Ecto neural progenitor cell (in vitro differentiated cells): ENCODE measurements at regions not wholly inside any gene's neighbourhood (a gene's known extent, or its start where the extent isn't known, plus 50 kb on each side); places are given as distances from the start of the nearest gene placed in this dataset.
"Not testable (repeated sequence)": the region's sequence is repeated elsewhere in the genome, so short reads cannot be mapped to it uniquely, and the experiment has no call there.

Source experiments
- DNase-seq: peaks from one replicate; pipeline ENCODE4 v3.0.0-alpha.2; 2018; ENCODE audit warnings: low spot score

- DNase-seq, result no peak
These were observed 420.2 kb upstream of the TMTC1 start for GRCh38 chr12:30203981-30204380.

GRCh38 chr12:30202521-30203254, 418.9 kb upstream of the TMTC1 start:
- no peak for DNase-seq

DNA sequence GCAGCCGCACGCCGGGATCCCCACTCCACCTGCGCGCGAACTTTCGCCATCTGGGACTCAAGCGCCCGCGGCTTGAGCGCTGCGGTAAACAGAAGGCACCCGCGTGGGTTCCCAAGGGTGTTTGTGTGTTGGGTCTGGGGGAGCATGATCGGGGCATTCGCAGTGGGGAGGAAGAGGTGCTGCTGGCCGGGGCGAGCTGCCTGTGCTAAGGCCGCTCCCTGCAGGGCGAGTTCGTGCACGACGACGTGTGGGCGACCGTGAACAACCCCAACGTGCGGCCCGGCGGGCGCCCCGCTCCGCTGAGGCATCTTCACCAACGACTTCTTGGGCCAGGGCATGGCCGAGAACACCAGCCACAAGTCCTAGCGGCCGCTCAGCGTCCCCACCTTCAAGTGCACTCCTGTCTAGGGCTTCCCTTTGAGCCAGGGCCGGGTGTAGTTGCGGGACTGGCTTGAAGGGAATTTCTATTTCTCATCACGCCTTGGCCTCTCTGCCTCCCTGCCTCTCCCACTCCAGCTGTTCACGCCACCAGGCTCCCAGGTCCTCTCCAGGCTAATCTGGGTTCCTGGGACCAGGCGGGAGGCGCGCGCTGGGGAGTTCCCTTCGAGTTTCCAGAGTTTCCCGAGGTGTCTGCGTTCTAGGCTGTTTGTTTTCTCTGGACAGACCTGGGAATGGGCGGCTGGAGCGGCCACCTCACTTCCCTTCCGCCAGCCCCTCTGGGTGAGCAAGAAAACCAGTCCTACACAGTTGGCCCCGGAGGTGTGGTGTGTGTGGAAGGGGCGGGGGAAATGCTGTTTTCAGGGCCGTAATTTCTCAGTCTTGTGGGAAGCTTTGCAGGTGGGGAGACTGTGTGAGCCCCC, 417.8 kb upstream of the TMTC1 start:
- DNase-seq, result no peak

- no peak for DNase-seq
These were observed 417.1 kb upstream of the TMTC1 start for GRCh38 chr12:30200864-30201263.

GRCh38 chr12:30197392-30198057, 413.8 kb upstream of the TMTC1 start:
- no peak for DNase-seq

DNA sequence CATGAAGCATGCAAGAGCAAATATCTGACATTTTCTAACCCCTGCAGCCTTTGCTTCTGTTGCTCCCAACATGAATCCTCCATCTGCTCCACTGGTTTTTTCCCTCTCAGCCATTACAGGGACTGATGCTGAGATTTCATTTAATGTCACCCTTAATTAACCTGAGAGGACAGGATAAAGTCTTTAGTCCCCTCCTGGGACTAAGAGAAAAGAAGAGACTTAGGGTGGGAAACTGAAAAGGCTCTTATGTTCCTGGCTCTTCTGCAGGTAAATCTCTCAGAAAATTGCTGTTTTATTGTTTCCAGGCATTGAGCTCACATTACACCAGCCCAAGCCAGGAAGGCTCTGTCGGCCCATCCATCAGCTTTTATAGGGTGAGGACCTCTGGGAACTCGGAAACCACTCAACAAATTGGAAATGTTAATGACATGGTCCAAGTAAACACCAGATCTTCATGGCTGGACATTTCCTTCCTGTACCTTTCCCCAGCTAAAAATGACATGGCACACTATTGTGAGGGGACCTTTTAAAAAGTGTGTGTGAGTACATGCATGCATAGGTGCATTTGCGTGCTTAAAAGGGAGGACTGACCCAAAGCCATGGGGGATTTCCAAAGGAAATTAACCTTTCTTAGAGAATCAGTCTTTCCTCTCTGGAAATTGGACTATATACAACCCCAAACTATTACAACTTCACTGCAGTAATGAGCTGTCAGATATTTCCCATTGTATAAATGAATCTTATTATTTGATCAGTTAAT, 408.1 kb upstream of the TMTC1 start:
- DNase-seq, result no peak

DNA sequence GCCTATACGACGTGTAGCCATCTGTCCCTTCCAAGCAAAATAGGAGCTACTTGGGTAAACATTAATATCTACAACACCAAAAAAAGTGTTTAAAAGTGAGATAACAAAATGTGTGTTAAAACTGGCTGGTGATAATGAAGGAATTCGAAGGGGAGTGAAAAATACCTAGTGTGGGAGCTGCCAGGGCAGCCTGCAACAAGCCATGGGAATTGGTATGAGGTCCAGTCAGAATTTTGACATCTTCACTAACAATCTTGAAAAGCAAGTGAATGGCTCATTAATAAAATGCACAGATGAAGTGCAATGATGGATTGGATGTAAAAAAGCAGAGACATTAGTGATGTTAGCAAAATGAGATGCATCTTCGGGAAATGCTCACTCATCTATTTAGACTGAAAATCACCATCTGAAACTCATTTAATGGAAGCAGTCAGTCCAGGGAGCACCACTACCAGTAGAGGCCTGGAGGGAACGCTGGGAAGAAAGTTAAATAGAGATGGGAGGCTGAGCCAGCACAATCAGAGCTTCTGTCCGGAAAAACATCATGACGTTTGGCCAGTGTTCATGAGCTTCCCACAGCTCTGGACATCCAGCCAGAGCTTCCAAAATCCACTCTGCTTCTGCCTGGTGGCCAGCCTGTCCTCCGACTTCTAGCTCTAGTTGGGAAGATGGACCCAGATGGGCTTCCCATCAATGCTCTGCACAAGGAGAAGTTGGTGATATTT, 405.0 kb upstream of the TMTC1 start:
- DNase-seq, result no peak

DNA sequence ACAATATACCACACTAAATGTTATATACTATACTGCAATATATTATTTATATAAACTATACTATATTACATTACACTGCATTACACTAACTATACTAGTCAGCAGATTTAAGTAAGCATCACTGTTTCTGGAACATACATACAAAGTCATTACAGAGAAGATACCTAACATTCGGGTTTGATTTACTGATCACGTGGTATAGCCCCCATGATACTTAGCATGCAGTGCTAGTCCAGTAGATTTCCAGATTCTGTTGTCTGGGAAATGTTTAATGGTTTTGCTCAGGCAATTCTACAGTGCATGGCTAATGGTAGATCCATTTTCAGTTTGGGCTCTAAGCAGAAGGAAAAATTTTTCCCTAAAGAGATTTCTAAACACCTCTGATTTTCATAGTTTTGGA, 403.7 kb upstream of the TMTC1 start:
- no peak for DNase-seq

GRCh38 chr12:30181334-30181733, 397.6 kb upstream of the TMTC1 start:
- no peak for DNase-seq

GRCh38 chr12:30180602-30181001, 396.9 kb upstream of the TMTC1 start:
- DNase-seq, result no peak

DNA sequence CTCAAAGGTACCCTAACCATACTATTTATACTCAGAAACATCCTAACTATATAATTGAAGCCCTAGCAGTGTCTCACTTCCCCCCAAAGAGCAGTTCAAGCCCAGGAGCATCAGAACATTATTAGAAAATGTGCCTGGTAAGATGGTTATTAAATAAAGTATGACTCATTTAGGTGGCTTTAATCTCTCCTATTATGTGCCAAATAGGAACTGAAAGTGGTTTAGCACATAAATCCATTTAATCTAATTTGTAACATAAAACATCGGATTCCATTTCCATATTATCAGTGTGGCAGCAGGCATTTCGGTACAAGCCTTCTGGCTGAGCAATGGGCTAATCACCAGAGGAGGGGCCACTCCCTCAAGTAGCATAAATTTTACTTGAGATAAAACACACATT, 395.2 kb upstream of the TMTC1 start:
- no peak for DNase-seq

- peak; percentile 74 for DNase-seq
These were observed 386.3 kb upstream of the TMTC1 start for GRCh38 chr12:30169839-30170591.

DNA sequence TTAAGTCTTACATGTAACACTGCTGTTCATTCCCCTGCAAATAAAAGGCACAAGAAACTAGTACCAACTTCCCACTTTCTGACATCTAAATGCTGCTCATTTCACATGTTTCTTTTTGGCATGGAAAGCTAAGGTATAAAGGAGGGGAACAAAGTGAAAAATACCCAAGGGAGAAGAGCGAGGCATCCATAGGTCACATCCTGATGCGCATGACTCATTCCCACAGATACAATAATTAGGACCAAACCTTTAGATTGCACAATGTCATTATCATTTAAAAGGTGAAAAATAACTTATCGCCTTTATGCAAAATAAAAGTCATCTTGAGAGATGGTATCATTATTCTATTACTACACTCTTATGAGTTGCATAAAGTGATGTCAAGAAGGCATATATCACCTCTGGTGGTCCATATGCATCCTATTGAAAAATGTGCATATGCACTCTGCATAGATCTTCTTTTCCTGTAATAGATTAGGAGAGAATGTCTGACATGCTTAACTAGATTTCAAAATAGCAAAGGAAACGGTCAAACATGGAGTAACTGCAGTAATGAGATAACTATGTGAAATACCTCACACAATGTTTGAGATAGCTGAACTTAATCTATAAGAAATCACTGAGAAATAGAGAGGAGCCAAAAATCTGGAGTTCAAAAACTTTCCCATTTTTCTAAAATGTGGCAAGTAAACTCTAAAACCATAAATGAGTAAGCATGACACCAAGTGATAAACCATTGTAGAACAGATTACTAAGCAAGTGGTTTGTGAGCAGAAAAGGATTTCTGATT, 382.5 kb upstream of the TMTC1 start:
- no peak for DNase-seq

GRCh38 chr12:30164382-30165318, 380.9 kb upstream of the TMTC1 start:
- no peak for DNase-seq

DNA sequence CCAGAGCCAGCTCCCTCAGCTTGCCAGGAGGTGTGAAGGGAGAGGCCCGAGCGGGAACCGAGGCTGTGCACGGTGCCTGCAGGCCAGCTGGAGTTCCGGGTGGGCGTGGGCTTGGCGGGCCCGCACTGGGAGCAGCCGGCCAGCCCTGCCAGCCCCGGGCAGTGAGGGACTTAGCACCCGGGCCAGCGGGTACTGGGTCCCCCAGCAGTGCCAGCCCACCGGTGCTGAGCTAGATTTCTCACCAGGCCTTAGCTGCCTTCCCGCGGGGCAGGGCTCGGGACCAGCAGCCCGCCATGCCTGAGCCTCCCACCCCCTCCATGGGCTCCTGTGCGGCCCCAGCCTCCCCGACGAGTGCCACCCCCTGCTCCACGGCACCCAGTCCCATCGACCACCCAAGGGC, 373.1 kb upstream of the TMTC1 start:
- DNase-seq, result not testable (repeated sequence)

DNA sequence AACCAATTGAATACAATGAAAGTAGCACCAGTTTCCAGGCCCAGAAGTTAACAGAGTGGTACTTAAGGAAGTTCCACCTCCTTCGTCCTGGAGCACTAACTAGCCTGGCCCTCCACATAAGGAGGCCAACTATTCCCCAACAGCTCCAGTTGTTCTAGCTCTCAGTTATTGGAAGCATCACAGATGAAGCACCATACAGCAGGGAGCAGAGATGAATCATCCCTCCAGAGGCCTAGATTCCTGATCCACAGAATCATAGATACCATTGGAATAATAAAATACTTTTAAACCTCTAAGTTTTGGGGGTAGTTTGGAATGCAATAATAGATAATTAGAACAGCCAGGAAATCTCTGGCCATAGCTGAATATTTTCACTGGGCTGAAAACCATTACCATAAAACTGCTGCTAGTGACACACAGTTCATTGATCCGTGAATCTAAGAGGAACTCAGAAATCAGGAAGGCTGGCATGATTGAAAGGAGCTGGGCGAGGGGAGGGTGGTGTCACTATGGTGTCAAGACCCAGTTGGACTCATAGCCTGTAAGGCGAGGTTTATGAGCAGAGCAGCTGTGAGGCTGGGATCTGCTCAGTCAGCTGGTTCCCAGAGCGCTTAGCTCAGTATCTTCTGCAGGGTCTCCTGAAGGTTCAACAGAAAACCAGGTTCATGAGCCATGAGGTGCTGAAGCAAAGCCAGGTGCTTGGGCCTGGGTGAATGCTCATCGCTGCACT, 371.4 kb upstream of the TMTC1 start:
- no peak for DNase-seq

DNA sequence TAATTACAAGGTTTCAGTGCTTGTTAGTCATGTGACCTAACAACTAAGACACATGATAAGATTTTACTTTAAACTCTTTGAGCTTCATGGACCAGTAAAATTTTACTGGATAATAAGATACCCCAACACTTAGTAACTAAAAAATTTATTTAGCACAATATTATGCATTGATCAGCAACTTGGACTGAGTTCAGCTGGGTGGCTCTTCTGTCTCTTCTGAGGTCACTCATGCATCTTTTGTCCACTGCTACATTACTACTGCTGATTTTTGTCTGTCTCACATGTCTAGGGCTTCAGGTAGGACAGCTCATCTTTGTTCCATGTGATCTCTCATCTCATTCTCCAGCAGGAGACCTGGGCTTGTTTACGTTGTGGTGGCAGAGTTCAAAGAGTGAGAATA, 370.2 kb upstream of the TMTC1 start:
- DNase-seq, result no peak

- DNase-seq, result no peak
These were observed 369.0 kb upstream of the TMTC1 start for GRCh38 chr12:30152705-30153104.
